MM.1S (cell line): ENCODE measurements at regions not wholly inside any gene's neighbourhood (a gene's known extent, or its start where the extent isn't known, plus 50 kb on each side); places are given as distances from the start of the nearest gene placed in this dataset.
"Not testable (repeated sequence)": the region's sequence is repeated elsewhere in the genome, so short reads cannot be mapped to it uniquely, and the experiment has no call there.

ENCODE experiments used
- DNase-seq: peaks from one replicate; pipeline ENCODE4 v3.0.0-alpha.2; 2015
- H2AFZ ChIP-seq: fragments of 300-600 bp; sonication (generic); 2 replicates; pipeline ENCODE4 v1.6.0; 2016; ENCODE audit warnings: antibody characterized with exemption, low read length
- H3F3A ChIP-seq: fragments of 300-600 bp; sonication (generic); 2 replicates; pipeline ENCODE4 v1.6.1; 2016; ENCODE audit warnings: mild to moderate bottlenecking, antibody characterized with exemption, low read length, moderate library complexity, mixed read lengths; ENCODE audit not compliant: insufficient read depth
- H3K27ac ChIP-seq: fragments of 300-600 bp; sonication (generic); 2 replicates; pipeline ENCODE4 v1.5.1; 2016; ENCODE audit warnings: mild to moderate bottlenecking, low read length
- H3K27me3 ChIP-seq: fragments of 300-600 bp; sonication (generic); replicated peaks from 2 replicates; pipeline ENCODE4 v1.6.0; 2016; ENCODE audit warnings: low read length; ENCODE audit not compliant: insufficient read depth
- H3K36me3 ChIP-seq: fragments of 300-600 bp; sonication (generic); replicated peaks from 2 replicates; pipeline ENCODE4 v1.6.1; 2016; ENCODE audit warnings: mild to moderate bottlenecking, low read length, mixed read lengths; ENCODE audit not compliant: insufficient read depth
- H3K4me1 ChIP-seq: fragments of 300-600 bp; sonication (generic); 2 replicates; pipeline ENCODE4 v1.6.1; 2016; ENCODE audit warnings: low read length, mixed read lengths
- H3K4me2 ChIP-seq: fragments of 300-600 bp; sonication (generic); 2 replicates; pipeline ENCODE4 v1.6.0; 2016; ENCODE audit warnings: low read depth, low read length
- H3K4me3 ChIP-seq: fragments of 300-600 bp; sonication (generic); 2 replicates; pipeline ENCODE4 v1.5.1; 2016; ENCODE audit warnings: low read length, mixed read lengths
- H3K79me2 ChIP-seq: fragments of 300-600 bp; sonication (generic); 2 replicates; pipeline ENCODE4 v1.6.1; 2016; ENCODE audit warnings: mixed run types, low read length, mixed read lengths
- H3K9ac ChIP-seq: fragments of 300-600 bp; sonication (generic); 2 replicates; pipeline ENCODE4 v1.6.1; 2016; ENCODE audit warnings: low read length, mixed read lengths
- H3K9me2 ChIP-seq: fragments of 300-600 bp; sonication (generic); replicated peaks from 2 replicates; pipeline ENCODE4 v1.6.1; 2016; ENCODE audit warnings: mild to moderate bottlenecking, low read length, mixed read lengths; ENCODE audit not compliant: insufficient read depth
- H3K9me3 ChIP-seq: fragments of 300-600 bp; sonication (generic); replicated peaks from 2 replicates; pipeline ENCODE4 v1.6.1; 2016; ENCODE audit warnings: mild to moderate bottlenecking, low read length, mixed read lengths; ENCODE audit not compliant: insufficient read depth
- H4K20me1 ChIP-seq: fragments of 300-600 bp; sonication (generic); 2 replicates; pipeline ENCODE4 v1.6.1; 2016; ENCODE audit warnings: mild to moderate bottlenecking, low read length, moderate library complexity, mixed read lengths; ENCODE audit not compliant: insufficient read depth
- EZH2 ChIP-seq: fragments of 300-600 bp; sonication (generic); optimal IDR thresholded peaks from 2 replicates; pipeline ENCODE3; 2017; ENCODE audit warnings: low read depth, mild to moderate bottlenecking, antibody characterized with exemption, low read length, mixed read lengths
- EZH2phosphoT487 ChIP-seq: fragments of 300-600 bp; sonication (generic); IDR thresholded peaks from 2 replicates; pipeline ENCODE4 v1.6.1; 2018; ENCODE audit warnings: antibody characterized with exemption, low read length
- TF ChIP-seq, protein P1 (sequence below): fragments of 300-600 bp; sonication (generic); IDR thresholded peaks from 2 replicates; pipeline ENCODE4 v1.5.1; 2016; ENCODE audit warnings: antibody characterized with exemption, low read length, mixed read lengths

DNA sequence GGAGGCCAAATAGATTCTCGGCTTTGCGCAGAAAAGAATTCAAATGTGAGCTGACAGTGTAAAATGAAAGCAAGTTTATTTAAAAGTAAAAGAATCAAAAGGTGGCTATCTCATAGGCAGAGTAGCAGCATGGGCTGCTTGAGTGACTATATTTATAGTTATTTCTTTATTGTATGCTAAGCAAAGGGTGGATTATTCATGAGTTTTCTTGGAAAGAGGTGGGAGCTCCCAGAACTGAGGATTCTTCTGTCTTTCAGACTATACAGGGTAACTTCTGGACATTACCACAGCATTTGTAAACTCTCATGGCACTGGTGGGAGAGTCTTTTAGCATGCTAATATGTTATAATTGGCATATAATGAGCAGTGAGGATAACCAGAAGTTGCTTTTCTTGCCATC is 659.9 kb downstream of the RWDD3 start:
- Histone ChIP-seq H3K4me2 (no peak overlapping the region), H3K79me2 (no peaks in the 10 kb centered on the region), H3K36me3 (no peaks in the 10 kb centered on the region), H4K20me1 (no peaks in the 10 kb centered on the region), H3F3A (no peaks in the 10 kb centered on the region), H2AFZ (no peak overlapping the region), H3K4me3 (no peak overlapping the region), H3K27ac (no peak overlapping the region), H3K9me2 (no peaks in the 10 kb centered on the region), H3K4me1 (no peaks in the 10 kb centered on the region), H3K9ac (no peak overlapping the region), H3K9me3 (no peaks in the 10 kb centered on the region), H3K27me3 (no peaks in the 10 kb centered on the region)
- no peak for TF ChIP-seq EZH2
- TF ChIP-seq, protein P1, sequence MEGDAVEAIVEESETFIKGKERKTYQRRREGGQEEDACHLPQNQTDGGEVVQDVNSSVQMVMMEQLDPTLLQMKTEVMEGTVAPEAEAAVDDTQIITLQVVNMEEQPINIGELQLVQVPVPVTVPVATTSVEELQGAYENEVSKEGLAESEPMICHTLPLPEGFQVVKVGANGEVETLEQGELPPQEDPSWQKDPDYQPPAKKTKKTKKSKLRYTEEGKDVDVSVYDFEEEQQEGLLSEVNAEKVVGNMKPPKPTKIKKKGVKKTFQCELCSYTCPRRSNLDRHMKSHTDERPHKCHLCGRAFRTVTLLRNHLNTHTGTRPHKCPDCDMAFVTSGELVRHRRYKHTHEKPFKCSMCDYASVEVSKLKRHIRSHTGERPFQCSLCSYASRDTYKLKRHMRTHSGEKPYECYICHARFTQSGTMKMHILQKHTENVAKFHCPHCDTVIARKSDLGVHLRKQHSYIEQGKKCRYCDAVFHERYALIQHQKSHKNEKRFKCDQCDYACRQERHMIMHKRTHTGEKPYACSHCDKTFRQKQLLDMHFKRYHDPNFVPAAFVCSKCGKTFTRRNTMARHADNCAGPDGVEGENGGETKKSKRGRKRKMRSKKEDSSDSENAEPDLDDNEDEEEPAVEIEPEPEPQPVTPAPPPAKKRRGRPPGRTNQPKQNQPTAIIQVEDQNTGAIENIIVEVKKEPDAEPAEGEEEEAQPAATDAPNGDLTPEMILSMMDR = no peak
- no peak for TF ChIP-seq EZH2phosphoT487
- DNase-seq = no peak

DNA sequence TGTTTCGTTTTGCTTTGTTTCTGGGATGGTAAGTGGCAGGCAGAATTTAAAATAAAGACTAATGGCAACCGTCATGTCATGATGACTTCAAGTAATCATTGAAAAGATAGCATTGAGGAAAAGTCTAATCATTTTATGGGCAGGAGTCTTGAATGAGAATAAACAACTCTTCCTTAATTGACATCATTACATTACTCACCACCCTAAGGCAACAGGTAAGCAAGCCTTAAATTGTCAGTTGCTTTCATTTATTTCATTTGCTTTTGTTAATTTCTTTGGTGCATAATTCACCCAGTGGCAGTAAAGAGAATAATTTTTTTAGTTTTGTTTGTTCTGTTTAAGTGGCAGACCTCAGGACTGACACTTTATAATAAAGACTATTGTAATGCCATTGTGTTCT is 669.0 kb downstream of the RWDD3 start:
- Histone ChIP-seq H2AFZ (no peak overlapping the region), H3K9me3 (no peaks in the 10 kb centered on the region), H3K9me2 (no peaks in the 10 kb centered on the region), H3K27ac (no peak overlapping the region), H3K4me1 (no peaks in the 10 kb centered on the region), H3F3A (no peaks in the 10 kb centered on the region), H3K36me3 (no peaks in the 10 kb centered on the region), H3K79me2 (no peaks in the 10 kb centered on the region), H3K4me2 (no peak overlapping the region), H3K27me3 (no peaks in the 10 kb centered on the region), H3K4me3 (no peak overlapping the region), H3K9ac (no peak overlapping the region), H4K20me1 (no peaks in the 10 kb centered on the region)
- DNase-seq = no peak
- TF ChIP-seq EZH2 (no peak), EZH2phosphoT487 (no peak)
- TF ChIP-seq, protein P1 = no peak

DNA sequence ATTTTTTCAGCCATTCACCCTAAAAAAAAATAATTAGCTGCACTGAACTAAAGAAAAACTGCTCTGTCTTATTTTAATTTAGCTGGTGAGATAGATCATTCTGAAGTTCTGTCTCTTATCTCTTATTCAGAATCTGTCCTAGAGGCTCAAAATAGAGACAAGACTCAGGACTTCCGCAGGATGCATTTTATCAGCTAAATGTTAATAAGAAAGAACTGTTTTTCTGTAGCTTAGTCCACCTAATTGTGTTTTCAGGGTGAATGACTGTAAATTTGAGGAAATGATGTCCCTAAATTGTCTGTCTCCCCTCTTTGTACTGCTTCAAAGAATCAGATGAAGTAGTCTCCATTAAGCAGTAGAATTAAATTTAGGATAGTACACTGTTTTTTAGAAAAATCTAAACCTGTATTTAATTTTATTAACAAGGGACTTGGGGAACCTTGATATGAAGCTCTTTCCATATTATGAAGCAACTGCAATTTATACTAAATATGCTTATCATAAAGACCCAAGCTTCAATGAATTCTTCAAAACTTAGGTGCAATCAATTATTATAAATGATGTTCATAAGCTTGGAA is 671.9 kb downstream of the RWDD3 start:
- TF ChIP-seq EZH2 (no peak), EZH2phosphoT487 (no peak)
- TF ChIP-seq, protein P1 = no peak
- Histone ChIP-seq H3F3A (no peaks in the 10 kb centered on the region), H3K79me2 (no peaks in the 10 kb centered on the region), H4K20me1 (no peaks in the 10 kb centered on the region), H3K4me2 (no peak overlapping the region), H3K4me3 (no peak overlapping the region), H3K27me3 (no peaks in the 10 kb centered on the region), H3K4me1 (no peaks in the 10 kb centered on the region), H3K9me2 (no peaks in the 10 kb centered on the region), H3K9me3 (no peaks in the 10 kb centered on the region), H3K36me3 (no peaks in the 10 kb centered on the region), H3K27ac (no peak overlapping the region), H2AFZ (no peak overlapping the region), H3K9ac (no peak overlapping the region)
- DNase-seq = no peak

DNA sequence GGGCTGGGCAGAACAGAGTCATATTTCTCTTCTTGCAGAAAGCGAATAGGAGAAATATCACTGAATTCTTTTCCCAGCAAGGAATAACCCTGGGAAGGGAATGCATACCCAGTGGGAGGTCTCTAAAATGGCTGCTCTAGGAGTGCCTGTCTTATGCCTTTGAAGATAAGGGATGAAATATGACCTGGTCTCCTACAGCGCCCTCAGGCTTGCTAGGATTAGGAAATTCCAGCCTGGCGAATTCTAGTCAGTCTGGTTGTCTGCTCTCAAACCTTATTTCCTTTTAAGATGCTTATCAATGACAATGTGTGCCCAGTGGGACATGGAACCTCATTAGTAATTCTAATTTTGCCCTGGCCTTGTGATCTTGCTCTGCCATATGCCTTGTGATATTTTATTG is 677.7 kb downstream of the RWDD3 start:
- DNase-seq, H3K4me3 ChIP-seq, H3K79me2 ChIP-seq, H3K9me3 ChIP-seq, H3K4me2 ChIP-seq, H3K36me3 ChIP-seq, H4K20me1 ChIP-seq, H3K27me3 ChIP-seq, H3F3A ChIP-seq, H3K9me2 ChIP-seq, H3K9ac ChIP-seq, H2AFZ ChIP-seq, H3K4me1 ChIP-seq, H3K27ac ChIP-seq: not testable (repeated sequence)
